ENCODE measurements at regions not wholly inside any gene's neighbourhood (a gene's known extent, or its start where the extent isn't known, plus 50 kb on each side); places are given as distances from the start of the nearest gene placed in this dataset.
"Not testable (repeated sequence)": the region's sequence is repeated elsewhere in the genome, so short reads cannot be mapped to it uniquely, and the experiment has no call there.

DNA sequence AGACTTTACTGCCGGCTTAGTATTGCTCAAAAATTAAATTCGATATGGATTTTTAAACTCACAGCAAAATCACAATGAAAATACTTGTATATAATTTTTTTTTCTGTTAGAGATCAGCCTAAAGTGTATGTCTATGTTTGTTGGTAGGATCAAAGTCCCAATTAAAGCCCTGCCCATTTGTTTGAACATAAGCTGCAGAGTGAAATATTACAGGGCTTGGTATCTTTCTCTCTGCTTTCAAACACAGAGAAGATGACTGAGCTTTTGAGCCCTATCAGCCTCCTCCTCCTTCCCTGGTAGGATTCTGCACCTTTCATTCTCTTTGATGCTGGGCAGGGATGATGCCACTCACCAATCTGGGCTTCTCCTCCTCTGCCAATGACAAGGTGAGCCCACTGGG, 345.4 kb downstream of the PPP1R2C start:
- DNase-seq, result no peak

DNA sequence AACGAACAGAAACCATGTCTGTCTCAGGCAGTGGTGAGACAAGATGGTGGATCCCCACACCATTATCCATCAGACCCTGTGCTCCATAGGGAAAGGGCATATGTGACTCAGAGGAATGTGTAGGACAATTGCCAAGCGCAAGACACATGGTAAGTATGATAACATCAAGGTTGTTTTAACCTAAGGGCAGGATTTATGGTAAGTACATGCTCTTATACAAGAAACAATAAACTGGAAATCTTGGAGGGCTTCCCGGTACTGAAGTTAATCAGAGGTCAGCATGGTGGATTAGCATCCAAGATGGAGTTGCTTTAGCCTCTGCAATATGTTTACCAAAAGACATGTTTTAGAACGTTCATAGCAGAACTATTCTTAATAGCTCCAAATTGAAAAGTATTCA, 355.0 kb downstream of the PPP1R2C start:
- DNase-seq, result no peak

DNA sequence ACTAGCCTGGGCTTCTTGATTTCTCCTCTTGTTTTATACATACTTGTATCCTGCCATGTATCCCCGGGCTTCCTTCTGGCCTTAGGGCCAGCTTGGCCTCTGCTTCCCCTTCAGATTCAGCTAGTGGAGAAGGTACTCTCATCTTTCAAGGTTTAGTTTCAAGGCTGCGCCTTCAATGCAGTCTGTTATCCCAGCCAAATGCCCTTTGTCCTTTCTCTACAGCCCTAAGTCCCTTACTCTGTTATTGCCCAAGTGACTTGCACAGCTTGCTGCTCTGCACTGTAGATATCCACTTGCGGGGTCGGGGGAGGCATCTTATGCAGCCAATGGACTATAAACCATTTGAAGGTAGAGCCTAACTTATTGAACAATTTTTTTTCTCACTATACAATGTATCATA, 357.5 kb downstream of the PPP1R2C start:
- DNase-seq, result no peak

DNA sequence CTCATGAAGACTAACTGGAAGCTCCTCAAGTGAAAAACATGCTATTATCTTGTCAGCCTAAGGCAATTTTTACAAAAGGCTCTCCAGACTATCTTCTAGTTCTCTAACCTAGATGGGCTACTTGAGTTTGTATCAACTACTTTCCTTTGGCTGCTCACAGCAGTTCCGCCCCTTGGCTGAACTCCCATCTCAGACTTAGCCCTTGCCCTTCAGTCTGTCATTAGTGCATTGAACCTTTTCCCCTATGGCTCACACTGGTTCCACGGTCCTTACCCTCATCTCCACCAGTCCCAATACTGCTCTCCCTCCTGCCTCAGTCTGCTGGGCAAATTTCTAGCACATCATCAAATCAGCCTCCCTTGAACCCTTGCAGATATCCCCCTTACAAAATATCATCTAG, 362.3 kb downstream of the PPP1R2C start:
- no peak for DNase-seq

DNA sequence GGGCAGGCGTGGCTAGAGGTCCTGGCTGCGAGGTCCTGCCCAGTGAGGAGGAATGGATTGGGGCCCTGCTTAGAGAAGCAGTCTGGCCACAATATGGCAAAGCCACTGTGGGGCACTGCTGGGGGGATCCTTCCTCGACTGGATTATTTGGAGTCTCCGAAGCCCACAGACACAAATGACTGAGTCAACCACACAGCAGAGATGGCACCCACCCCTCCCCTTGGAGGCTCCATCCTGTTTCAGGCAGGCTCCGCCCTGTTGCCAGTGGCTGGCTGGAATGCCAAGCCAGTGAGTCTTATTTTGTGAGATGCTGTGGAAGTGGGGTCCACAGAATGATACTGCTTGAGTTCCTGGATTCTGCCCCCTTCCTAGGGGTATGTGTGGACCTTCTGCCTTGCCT, 363.9 kb downstream of the PPP1R2C start:
- no peak for DNase-seq

DNA sequence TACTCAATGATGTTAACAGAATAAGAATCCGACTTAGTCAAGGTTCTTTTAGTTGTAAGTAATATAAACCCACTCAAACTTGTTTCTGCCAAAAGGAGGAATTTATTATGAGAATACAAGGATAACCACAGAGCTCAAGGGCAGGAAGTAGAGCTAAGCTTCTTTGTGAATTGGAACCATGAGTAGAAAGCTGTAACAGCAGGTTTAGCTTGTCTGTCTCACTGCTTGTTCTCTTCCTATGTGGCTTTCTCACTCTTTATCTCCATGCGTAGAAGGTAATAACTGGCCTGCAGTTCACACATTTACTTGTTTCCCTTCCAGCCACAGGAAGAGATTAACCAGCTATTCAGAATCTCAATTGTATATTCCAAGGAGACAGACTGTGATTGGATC, 378.3 kb downstream of the PPP1R2C start:
- no peak for DNase-seq

DNA sequence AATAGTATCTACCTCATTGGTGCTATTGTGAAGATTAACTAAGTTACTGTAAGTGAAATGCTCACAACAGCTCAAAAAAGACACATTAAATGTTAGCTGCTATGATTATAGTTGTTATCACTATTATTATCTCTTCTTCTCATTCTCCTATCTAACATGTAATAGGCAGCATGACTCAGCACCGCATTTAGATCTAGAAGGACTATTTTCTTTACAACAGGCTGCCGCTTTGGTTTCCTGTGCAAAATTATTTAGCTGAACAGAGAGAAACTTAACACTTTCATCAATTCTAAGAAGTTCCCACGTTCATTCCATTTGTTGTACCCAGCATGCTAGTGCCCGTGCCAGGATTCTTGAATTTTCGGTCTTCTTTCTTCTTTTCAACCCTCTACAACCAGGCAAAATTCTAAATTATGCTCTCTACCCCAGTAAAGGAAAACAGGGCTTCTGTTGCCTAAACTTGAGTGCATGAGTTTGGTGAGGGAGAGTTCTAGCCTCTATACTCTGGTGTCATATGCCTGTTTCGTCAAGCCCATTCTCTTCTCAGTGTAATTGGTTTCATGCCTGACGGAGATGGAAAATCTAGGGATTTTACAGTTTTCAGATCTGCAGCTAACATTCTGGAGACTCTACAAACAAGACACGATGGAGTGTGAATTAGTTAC, 378.9 kb downstream of the PPP1R2C start:
- no peak for DNase-seq

DNA sequence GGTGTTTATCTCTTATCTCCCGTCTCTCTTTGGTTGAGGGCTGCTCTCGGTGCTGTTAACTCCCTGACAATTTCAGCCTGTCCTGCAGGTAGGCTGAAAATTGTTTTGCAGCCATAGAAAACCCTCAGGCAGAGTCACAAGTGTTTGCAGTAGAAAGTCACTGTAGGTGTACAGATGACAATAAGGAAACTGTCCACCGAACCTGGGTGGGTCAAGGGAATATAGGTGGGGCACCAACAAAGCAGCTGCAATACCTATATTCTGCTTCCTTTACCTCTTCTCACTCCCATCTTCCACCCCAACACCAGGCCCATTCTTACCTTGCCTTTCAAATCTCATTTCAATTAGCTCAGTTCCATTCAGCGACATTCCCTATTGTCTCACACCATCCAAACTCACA, 381.8 kb downstream of the PPP1R2C start:
- DNase-seq, result no peak

DNA sequence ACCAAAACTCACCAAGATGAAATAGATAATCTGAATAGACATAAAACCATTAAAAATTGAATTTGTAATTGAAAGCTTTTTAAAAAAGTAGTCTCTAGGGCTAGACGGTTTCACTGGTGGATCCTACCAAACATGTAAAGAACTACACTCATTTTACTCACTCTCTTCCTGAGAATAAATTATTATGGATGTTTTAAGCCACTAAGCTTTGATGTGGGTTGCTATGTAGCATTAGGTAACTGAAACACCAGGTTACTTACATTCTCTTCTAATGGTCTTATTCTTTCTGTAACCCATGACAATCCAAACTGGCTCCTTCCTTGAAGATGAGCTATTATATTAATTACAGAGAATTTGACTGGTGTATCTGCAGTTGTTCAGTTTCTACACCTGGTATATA, 385.1 kb downstream of the PPP1R2C start:
- DNase-seq, result no peak

DNA sequence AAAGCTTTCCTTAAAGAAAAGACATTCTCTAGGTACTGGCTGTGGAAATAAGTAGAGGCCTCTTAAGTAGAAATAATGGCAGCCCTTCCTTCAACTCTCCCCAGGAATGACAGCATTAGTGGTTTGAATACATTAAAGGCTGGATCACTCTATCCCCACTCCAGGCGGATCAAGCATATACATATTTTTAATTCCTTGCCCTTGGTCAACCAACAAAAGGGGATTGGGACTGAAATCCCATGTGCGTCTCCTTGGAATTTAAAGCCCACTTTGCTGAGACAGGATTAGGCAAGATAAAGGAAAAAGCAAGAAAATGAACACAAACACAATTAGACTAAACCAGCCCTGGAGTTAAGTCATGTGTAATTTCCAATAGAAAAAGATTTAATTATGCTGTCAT, 391.3 kb downstream of the PPP1R2C start:
- DNase-seq, result no peak

DNA sequence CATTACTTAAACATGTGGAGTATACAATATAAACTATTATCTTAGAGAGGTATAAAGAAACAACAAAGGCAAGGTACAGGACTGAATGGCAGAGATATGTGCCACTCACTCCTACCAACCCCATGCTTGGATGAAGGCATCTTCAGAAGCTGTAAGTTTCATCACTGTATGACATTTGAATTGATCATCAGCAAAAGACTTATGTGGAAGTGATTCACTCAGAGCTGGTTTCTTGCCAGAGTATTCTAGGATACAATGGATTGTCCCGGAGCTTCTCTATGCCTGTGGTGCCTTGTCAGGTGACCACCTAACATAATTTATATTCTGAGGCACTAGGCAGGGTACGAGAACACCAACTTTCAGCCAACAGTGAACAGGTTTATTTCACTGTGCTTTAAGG, 392.2 kb downstream of the PPP1R2C start:
- no peak for DNase-seq

DNA sequence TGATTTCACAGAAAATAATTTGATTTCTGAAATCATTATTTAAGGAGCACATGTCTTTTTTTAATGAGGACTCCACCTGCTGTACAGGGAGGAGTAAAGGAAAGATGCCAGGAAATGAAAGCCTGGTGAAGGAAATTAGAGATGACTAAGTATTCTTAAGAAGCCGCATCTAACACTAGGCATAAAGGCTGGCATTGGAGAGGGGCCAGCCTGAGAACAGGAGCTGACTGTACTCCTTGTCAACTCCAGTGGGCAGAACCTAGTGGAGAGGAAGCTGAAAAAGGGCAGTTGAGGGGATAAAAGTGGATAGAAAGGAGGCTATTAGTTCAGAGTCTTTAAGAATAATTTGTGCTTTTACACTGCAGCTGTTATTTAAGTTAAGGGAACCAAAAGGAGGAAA, 393.0 kb downstream of the PPP1R2C start:
- no peak for DNase-seq

DNA sequence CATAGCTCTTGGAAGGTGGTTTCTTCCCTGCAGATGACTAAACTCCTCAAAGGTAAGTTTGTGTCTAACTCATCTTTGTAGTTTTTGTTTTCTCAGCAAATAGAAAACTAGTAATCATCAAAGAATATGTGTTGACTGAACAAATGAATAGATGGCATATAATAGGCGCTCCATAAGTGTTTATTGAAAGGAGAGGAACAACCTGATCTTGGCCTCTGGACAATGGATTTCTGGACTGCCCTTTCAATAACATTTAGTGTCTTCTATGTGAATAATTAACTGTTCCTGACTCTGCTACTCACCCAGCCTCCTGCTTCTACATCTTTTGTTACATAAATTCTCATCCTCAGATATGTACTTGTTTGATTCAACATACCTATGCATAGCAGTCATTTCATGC, 399.1 kb downstream of the PPP1R2C start:
- no peak for DNase-seq

DNA sequence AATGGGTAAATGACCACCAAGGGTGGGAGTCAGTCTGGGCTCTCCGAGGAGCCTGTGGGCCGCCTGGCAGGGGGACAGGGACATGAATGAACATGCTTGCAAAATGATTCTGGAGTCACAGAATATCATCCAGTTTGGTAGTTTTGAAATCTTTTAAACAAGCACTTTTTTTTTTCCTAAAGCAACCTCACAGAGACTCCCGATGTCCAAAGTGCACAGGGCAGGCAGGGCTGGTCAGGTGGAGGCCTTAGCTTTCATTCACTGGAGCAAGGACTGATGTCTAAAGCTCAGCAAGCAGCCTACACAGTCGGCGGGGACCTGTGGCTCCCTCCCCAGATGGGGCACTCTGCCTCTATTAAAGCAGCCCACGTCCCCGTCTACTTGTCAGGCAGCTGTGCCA, 402.9 kb downstream of the PPP1R2C start:
- no peak for DNase-seq

DNA sequence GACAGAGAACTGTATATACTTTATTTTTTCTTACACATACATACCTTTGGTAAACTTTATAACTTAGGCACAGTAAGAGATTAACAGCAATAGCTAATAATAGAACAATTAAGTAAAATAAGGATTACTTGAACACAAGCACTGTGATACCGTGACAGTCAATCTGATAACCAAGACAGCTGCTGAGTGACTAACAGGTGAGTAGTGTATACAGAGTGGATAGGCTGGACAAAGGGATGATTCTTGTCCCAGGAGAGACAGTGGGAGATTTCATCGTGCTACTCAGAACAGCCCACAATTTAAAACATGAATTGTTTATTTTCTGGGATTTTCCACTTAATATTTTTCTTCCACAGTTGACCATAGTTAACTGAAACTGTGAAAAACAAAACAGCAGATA, 411.8 kb downstream of the PPP1R2C start:
- DNase-seq, result no peak

DNA sequence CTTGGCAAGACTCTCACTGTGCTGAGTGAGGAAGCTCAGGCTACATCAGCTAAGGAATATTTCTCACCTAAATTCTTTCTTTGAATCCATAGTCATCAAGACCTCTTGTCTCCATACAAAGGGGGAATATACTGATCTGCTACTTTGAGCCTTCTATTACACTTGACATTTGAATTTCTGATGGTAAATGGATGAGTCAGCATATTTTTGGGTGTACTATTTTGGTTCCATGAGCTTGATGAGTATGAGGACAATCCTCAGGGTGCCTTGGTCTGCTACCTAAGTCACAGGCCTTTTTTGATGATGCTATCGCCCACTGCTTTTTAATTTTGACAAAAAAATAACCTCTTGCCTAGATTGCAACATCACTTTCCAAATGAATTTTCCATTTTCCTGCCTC, 415.7 kb downstream of the PPP1R2C start:
- DNase-seq, result no peak

DNA sequence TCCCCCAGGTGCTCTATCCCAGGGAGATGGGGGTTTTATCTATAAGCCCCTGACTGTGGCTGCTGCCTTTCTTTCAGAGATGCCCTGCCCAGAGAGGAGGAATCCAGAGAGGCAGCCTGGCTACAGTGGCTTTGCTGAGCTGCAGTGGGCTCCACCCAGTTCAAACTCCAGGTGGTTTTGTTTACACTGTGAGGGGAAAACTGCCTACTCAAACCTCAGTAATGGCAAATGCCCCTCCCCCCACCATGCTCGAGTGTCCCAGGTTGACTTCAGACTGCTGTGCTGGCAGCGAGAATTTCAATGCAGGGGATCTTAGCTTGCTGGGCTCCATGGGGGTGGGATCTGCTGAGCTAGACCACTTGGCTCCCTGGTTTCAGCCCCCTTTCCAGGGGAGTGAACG, 419.6 kb upstream of the CASK start:
- DNase-seq, result not testable (repeated sequence)
